RKO (cell line): ENCODE measurements at regions not wholly inside any gene's neighbourhood (a gene's known extent, or its start where the extent isn't known, plus 50 kb on each side); places are given as distances from the start of the nearest gene placed in this dataset.

ENCODE experiments used
- DNase-seq: peaks from one replicate; pipeline ENCODE4 v3.0.0-alpha.2; 2016; ENCODE audit warnings: low spot score

DNA sequence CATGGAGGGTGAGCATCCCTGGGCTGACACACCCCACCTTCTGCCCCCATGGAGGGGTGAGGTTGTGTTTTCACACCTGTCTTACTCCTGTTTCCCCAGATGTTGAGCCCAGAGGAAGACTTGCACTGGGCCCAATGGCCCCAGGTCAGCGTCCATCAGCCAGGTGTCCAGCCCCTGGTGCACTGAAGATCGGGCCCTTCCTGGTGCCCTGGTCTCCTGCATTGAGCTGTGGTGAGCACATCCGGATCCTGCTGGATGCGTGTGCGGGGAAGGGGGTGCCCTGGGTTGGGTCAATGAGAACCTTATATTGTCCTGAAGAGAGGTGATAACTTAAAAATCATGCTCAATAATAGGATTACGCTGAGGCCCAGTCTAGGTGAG lies 227.3 kb downstream of the SNRPN start:
- DNase-seq: no peak

DNA sequence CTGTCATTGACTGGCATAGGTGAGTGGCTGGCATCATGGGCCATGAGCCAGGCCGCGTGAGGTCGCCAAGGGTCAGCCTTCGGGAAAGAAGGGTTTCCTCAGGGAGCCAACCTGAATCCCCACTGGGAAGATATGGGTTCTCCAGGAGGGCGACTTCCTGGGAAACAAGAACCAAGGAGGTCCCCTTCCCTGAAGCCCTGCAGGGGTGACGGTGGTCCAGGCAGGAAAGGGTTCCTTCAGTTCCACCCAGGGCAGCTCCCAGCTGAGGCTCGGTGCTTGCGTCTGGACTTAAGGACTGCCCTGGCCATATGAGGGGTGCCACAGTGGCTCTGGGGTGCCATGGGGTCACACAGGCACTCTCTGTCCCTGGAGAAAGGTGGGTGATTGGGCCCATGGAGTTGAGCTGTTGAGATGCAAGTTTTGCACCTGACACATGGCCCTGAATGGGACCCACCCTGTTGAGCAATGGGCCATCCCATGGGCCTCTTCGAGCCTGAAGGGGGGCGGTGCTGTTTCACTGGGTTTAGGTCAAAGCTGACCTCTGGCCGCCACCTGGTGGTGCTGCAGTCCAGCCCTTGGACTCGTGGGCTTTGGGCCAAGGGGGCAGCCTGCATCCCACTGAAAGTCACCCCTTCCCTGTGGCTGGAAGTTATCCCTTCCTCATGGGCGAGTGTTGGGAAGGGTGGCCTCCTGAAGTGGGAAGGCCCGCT lies 228.1 kb downstream of the SNRPN start:
- no peak for DNase-seq

DNA sequence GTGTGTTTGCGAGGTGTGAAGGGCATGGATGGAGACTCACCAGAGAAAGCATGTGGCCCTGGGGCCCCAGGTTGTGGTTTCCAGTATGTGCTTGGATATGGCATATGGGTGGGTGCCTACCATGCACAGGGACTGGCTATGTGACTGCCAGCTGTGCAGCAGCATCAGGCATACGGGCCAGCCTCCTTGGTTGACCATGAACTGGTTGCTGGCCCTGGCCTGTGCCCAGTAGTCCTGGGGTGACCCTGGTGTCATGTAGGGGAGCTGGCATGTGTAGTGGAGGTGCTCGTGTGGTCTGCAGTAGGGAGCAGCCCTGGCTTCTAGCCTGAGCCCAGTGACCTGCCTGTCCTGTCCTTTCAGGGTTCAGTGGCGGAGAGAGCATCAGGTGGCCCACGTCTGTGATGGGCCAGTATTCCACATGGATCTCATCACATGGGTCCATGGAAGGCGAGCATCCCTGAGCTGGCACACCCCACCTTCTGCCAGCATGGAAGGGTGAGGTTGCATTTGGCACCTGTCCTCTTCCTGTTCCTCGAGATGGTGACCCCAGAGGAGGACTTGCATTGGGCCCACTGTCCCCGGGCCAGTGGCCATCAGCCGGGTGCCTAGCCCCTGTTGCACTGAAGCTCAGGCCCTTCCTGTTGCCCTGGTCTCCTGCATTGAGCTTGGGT lies 228.9 kb downstream of the SNRPN start:
- no peak for DNase-seq

DNA sequence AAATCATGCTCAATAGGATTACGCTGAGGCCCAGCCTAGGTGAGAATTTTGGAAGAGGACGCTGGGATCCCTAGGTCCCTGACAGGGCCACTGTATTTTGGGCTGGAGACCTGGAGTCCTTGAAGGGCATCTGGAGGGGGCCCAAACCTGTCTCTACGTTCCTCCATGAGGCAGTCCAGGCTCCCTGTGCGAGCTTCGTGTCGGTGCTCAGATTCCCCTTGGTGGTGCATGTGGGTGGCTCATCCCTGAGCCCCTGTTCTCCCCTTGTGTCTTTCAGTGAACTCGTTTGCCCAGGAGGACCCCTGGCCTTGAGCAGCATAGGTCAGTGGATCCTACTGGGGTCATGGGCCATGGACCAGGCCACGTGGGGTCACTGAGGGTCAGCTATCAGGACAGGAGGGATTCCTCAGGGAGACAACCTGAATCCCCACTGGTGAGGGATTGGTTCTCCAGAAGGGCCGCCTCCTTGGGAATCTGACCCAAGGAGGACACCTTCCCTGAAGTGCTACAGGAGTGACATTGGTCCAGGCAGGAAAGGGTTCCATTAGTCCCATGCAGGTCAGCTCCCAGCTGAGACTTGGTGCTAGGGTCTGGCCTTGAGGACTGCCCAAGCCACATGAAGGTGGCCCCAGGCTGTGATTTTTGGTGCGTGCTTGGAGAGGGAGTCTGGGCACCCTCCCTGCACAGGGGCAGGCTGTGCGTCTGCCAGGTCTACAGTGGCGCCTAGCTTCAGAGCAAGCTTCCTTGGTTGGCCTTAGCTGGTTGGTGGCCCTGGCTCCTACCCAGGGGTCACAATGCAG lies 229.8 kb downstream of the SNRPN start:
- DNase-seq: no peak

DNA sequence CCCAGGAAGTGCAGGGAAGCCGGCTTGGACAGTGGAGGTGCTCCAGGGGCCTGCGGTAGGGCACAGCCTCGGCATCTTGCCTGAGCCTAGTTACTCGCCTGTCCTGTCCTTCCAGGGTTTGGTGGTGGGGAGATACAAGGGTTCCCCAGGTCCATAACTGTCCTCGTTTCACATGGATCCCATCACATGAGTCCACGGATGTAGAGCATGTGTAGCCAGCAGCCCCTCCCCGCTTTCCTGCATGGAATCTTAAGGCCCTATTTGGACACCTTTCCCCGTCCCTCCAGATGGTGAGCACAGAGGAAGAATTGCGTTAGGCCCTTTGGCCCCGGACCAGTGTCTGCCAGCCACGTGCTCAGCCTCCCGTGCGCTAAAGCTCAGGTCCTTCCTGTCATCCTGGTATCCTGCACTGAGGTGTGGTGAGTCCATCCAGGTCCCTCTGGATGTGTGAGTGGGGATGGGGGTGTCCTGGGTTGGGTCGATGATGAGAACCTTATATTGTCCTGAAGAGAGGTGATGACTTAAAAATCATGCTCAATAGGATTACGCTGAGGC lies 230.4 kb downstream of the SNRPN start:
- DNase-seq: no peak

DNA sequence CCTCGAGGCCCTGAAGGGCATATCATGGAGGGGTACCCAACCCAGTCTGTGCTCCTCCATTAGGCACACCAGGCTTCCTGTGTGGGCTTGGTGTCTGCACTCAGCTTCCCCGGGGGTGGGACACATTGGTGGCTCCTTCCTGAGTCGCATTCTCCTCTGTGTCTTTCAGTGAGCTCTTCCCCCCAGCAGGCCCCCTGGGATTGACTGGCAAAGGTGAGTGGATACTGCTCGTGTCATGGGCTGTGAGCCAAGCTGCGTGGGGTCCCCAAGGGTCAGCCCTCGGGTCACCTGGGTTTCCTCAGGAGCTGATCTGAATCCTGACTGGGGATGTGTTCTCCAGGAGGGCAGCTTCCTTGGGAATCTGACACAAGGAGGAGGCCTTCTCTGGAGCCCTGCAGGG lies 231.0 kb downstream of the SNRPN start:
- no peak for DNase-seq

DNA sequence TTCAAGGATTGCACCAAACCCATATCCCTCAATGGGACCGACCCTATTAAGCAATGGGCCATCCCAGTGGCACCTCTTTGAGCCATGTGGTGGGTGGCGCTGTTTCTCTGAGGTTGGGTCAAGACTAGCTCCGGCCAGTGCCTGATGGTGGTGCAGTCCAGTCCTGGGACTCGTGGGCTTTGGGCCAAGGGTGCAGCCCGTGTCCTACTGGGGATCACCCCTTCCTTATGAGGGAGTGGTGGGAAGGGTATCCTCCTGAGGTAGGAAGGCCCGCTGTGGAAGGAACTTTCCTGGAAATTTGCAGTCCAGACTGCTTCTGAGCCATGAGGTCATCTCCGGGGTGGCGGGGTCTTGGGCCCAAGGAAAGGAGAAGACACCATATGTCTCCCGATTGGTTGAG lies 231.6 kb downstream of the SNRPN start:
- DNase-seq: no peak

DNA sequence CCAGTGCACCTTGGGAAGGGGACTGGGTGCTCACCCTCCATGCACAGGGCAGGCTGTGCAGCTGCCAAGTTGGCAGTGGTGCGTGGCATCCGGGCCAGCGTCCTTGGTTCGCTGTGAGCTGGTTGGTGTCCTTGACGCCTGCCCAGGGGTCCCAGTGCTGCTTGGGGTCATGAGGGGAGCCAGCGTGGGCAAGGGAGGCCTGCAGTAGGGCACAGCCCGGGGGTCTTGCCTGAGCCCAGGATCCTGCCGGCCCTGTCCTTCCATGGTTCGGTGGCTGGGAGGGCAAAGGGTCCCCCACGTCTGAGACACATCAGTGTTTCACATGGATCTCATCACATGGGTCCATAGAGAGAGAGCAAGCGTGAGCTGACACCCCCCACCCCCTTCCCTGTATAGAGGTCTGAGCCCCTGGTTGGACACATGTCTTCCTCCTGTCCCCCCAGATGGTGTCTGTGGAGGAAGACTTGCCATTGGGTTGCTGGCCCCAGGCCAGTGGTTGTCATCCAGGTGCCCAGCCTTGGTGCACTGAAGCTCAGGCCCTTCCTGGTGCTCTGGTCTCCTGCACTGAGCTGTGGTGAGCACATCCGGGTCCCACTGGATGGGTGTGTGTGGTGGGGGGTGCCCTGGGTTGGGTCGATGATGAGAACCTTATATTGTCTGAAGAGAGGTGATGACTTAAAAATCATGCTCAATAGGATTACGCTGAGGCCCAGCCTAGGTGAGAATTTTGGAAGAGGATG lies 232.3 kb downstream of the SNRPN start:
- DNase-seq: no peak

DNA sequence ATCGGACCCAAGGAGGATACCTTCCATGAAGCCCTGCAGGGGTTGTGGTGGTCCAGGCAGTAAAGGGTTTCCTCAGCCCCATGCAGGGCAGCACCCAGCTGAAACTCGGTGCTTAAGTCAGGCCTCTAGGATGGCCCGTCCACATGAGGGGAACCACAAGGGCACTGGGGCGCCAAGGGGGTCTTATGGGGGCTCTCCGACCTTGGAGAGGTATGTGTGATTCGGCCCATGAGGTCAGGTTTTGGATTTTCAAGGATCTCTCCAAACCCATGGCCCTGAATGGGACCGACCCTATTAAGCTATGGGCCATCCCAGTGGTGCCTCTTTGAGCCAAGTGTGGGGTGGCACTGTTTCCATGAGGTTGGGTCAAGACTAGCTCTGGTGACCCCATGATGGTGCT lies 233.3 kb downstream of the SNRPN start:
- DNase-seq: no peak

DNA sequence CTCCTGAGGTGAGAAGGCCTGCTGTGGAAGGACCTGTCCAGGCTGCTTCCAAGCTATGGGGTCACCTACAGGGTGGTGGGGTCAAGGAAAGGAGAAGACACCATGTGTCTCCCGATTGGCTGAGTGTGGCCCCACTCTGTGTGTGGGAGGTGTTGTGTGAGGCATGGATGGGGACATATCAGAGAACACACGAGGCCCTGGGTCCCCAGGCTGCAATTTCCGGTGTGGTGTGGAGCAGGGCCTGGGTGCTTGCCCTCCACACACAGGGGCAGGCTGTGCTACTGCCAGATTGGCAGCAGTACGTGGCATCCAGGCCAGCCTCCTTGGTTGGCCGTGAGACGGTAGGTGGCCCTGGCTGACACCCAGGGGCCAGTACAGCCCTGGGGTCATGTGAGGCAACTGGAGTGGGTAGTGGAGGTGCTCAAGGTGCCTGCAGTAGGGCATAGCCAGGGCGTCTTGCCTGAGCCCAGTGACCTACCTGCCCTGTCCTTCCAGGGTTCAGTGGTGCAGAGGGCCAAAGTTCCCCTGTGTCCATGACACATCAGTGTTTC lies 233.8 kb downstream of the SNRPN start:
- no peak for DNase-seq

DNA sequence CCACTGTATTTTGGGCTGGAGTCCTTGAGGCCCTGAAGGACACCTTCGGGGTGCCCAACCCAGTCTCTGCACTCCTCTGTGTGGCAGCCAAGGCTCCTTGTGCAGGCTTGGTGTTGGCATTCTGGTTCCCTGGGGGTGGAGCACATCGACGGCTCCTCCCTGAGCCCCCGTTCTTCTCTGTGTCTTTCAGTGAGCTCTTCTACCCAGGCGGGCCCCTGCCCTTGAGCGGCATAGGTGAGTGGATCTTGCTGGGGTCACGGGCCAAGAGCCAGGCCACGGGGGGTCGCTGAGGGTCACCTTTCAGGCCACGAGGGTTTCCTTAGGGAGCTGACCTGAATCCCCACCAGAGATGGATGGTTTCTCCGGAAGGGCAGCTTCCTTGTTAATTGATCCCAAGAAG lies 234.8 kb downstream of the SNRPN start:
- DNase-seq: no peak

DNA sequence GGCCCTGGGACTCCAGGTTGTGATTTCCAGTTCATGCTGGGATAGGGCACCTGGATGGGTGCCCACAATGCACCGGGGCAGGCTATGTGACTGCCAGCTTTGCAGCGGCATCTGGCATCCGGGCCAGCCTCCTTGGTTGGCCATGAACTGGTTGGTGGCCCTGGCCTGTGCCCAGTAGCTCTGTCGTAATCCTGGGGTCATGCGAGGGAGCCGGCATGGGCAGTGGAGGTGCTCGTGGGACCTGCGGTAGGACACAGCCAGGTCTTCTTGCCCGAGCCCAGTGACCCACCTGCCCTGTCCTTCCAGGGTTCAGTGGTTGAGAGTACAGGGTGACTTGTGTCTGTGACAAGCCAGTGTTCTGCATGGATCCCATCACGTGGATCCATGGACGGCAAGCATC lies 237.9 kb downstream of the SNRPN start:
- DNase-seq: no peak

DNA sequence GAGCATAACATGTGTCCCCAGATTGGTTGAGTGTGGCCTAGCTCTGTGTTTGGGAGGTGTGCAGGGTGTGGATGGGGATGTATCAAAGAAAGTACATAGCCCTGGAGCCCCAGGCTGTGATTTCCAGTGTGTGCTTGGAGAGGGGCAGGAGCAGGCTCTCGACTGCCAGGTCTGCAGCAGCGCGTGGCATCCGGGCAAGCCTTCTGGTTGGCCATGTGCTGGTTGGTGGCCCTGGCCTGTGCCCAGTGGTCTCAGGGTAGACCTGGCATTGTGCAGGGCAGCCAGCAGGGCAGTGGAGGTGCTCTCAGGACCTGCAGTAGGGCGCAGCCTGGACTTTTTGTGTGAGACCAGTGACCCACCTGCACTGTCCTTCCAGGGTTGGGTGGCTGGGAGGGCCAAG lies 231.5 kb downstream of the UBE3A start:
- no peak for DNase-seq

DNA sequence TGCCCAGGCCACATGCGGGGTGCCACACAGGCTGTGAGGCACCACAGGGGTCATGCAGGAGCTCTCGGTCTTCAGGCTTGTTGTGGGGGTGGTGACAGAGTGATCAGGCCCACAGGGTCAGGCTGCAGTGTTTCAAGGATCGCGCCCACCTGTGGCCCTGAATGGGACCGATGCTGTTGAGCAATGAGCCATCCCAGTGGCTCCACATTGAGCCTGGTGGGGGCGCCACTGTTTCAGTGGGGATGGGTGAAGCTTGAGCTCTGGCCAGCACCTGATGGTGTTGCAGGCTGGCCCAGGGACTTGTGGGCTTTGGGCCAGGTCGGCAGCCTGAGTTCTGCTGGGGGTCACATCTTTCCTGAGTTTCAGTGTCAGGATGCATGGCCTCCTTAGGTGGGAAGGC lies 230.1 kb downstream of the UBE3A start:
- DNase-seq: no peak

DNA sequence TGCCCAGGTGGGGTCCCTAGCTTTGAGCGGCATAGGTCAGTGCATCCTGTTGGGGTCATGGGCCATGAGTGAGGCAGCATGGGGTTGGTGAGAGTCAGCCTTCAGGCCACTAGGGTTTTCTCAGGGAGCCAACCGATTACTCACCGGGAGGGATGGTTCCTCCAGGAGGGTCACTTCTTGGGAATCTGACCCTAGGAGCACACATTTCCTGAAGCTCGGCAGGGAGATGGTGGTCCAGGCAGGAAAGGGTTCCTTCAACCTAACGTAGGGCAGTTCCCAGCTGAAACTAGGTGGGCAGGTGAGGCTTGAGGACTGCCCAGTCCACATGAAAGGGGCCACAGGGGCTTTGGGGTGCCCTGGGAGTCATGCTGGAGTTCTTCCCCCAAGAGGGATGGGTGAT lies 218.0 kb downstream of the UBE3A start:
- DNase-seq: no peak

DNA sequence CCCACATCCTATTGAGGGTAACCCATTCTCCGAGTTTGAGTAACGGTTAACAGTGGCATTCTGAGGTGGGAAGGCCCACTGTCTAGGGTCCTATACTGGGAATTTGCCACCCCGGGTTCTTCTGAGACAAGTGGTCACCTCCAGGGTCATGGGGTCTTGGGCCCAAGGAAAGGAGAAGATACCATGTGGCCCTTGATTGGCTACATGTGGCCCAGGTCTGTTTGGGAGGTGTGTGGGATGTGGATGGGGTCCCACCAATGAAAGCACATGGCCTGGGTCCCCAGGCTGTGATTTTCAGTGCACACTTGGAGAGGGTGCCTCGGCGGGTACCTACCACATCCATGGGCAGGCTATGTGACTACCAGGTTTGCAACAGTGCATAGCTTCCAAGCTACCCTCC lies 214.4 kb downstream of the UBE3A start:
- no peak for DNase-seq

DNA sequence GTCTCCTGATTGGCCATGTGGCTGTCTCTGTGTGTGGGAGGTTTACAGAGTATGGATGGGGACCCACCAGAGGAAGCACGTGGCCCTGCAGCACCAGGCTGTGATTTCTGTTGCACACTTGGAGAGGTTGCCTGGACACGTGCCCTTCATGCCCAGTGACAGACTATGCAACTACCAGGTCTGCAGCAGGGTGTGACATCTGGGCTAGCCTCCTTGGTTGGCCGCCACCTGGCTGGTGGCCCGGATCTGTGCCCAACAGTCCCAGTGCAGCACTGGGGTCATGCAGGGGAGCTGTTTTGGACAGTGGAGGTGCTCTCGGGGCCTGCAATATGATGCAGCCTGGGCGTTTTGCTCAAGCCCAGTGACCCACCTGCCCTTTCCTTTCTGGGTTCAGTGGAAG lies 212.5 kb downstream of the UBE3A start:
- DNase-seq: no peak

DNA sequence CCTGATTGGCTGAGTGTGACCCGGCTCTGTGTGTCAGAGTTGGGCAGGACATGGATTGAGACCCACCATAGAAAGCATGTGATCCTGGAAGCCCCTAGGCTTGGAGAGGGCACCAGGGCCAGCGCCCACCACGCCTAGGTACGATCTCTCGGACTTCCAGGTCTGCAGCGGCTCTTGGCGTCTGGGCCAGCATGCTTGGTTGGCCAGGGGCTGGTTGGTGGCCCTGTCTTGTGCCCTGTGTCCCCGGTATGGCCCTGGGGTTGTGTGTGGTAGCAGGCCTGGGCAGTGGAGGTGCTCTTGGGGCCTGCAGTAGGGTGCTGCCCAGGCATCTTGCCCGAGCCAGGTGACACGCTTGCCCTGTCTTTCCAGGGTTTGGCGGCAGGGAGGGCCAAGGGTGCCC lies 210.6 kb downstream of the UBE3A start:
- no peak for DNase-seq

DNA sequence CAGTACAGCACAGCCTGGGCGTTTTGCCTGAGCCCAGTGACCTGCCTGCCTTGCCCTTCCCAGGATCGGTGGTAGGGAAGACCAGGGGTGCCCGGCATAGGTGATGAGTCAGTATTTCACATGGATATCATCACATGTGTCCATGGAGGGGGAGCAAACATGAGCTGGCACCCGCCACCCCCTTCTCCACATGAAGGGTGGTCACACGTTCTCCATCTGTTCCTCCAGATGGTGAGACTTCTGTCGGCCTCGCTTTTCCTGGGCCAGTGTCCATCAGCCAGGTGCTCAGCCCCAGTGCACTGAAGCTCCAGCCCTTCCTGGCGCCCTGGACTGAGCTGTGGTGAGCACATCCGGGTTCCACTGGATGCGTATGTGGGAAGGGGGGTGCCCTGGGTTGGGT lies 208.4 kb downstream of the UBE3A start:
- DNase-seq: no peak

DNA sequence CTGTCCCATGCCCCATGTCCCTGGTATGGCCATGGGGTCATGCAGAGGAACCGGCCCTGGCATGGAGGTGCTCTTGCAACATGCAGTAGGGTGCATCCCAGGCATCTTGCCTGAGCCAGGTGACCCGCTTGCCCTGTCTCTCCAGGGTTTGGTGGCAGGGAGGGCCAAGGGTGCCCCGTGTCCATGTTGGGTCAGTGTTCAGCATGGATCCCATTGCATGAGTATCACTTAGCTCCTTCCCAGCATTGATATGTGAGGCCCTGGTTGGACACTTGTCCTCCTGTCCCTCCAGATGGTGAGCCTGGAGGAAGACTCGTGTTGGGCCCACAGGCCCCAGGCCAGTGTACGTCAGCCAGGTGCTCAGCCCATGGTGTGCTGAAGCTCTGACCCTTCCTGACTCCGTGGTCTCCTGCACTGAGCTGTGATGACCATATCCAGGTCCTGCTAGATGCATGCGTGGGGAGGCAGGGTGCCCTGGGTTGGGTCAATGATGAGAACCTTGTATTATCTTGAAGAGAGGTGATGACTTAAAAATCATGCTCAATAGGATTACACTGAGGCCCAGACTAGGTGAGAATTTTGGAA lies 205.0 kb downstream of the UBE3A start:
- no peak for DNase-seq

DNA sequence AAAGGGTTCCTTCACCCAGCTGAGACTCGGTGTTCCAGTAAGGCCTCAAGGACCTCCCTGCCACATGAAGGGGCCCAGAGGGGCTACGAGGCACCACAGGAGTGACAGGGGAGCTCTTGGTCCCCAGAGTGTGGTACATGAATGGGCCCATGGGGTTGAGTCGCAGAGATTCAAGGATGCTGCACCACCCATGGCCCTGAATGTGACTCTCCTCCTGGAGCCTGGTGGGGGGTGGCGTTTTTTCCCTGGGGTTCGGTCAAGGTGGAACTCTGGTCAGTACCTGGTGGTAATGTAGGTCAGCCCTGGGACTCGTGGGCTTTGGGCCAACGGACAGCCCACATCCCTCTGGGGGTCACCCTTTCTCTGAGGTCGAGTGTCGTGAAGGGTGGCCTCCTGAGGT lies 204.0 kb downstream of the UBE3A start:
- no peak for DNase-seq

DNA sequence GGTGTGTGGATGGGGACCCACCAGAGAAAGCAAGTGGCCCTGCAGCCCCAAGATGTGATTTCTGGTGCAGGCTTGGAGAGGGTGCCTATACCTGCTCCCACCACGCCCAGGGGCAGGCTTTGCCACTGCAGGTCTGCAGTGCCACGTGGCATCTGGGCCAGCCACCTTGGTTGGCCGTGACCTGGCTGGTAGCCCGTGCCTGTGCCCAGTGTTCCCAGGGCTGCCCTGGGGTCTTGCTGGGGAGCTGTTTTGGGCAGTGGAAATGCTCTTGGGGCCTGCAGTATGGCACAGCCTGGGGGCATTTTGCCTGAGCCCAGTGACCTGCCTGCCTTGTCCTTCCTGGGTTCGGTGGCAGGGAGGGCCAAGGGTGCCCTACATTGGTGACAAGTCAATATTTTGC lies 203.4 kb downstream of the UBE3A start:
- DNase-seq: no peak
